Activated naive CD4-positive, alpha-beta T cell treated with anti-CD3 and anti-CD28 coated beads, Interleukin-2, amount 50 U/mL, for 16 hours (primary cell): ENCODE measurements at regions not wholly inside any gene's neighbourhood (a gene's known extent, or its start where the extent isn't known, plus 50 kb on each side); places are given as distances from the start of the nearest gene placed in this dataset.
"Not testable (repeated sequence)": the region's sequence is repeated elsewhere in the genome, so short reads cannot be mapped to it uniquely, and the experiment has no call there.

Experiments
- DNase-seq: peaks from one replicate; pipeline ENCODE4 v3.0.0-alpha.2; 2020

- no peak for DNase-seq
These were observed 623.4 kb downstream of the SPRY1 start for GRCh38 chr4:124019749-124020549.

GRCh38 chr4:124025000-124025399 lies 628.4 kb downstream of the SPRY1 start:
- no peak for DNase-seq

- DNase-seq = no peak
These were observed 628.8 kb downstream of the SPRY1 start for GRCh38 chr4:124025428-124025827.

- no peak for DNase-seq
These were observed 631.6 kb downstream of the SPRY1 start for GRCh38 chr4:124028182-124028581.

- no peak for DNase-seq
These were observed 633.6 kb downstream of the SPRY1 start for GRCh38 chr4:124030147-124030546.

GRCh38 chr4:124032035-124032434 lies 635.4 kb downstream of the SPRY1 start:
- DNase-seq = no peak

- no peak for DNase-seq
These were observed 638.9 kb downstream of the SPRY1 start for GRCh38 chr4:124035364-124036041.

GRCh38 chr4:124037236-124037635 lies 640.6 kb downstream of the SPRY1 start:
- no peak for DNase-seq

- no peak for DNase-seq
These were observed 647.7 kb downstream of the SPRY1 start for GRCh38 chr4:124044330-124044729.

- no peak for DNase-seq
These were observed 648.3 kb downstream of the SPRY1 start for GRCh38 chr4:124044867-124045266.

GRCh38 chr4:124046190-124046589 lies 649.6 kb downstream of the SPRY1 start:
- DNase-seq = no peak

GRCh38 chr4:124053872-124054538 lies 657.4 kb downstream of the SPRY1 start:
- DNase-seq = no peak

GRCh38 chr4:124055336-124055735 lies 657.2 kb downstream of the ANKRD50 start:
- no peak for DNase-seq

GRCh38 chr4:124055896-124056295 lies 656.6 kb downstream of the ANKRD50 start:
- no peak for DNase-seq

GRCh38 chr4:124060261-124060918 lies 652.1 kb downstream of the ANKRD50 start:
- no peak for DNase-seq

- DNase-seq = no peak
These were observed 651.1 kb downstream of the ANKRD50 start for GRCh38 chr4:124061413-124061812.

GRCh38 chr4:124065422-124065821 lies 647.1 kb downstream of the ANKRD50 start:
- DNase-seq = no peak

- no peak for DNase-seq
These were observed 646.6 kb downstream of the ANKRD50 start for GRCh38 chr4:124065936-124066335.

GRCh38 chr4:124066595-124066994 lies 645.9 kb downstream of the ANKRD50 start:
- no peak for DNase-seq

- DNase-seq = no peak
These were observed 645.5 kb downstream of the ANKRD50 start for GRCh38 chr4:124067046-124067445.

GRCh38 chr4:124070688-124071484 lies 641.6 kb downstream of the ANKRD50 start:
- no peak for DNase-seq

GRCh38 chr4:124075276-124075675 lies 637.3 kb downstream of the ANKRD50 start:
- DNase-seq = not testable (repeated sequence)
